Lung (tissue), 11 donors: ENCODE measurements at regions not wholly inside any gene's neighbourhood (a gene's known extent, or its start where the extent isn't known, plus 50 kb on each side); places are given as distances from the start of the nearest gene placed in this dataset.
"Not testable (repeated sequence)": the region's sequence is repeated elsewhere in the genome, so short reads cannot be mapped to it uniquely, and the experiment has no call there.

Experiments
- ATAC-seq: fragments of 200-7000 bp; cut with Tn5 transposase; one replicate; pipeline ENCODE4 v1.9.1; 2020; ENCODE audit warnings: moderate number of reproducible peaks; ENCODE audit not compliant: insufficient read depth, low FRiP score
- DNase-seq, 3 donors: peaks; one replicate each; pipeline ENCODE4 v3.0.0-alpha.2; 2013 to 2017
- H3K27ac ChIP-seq, 2 donors: one replicate each; pipeline ENCODE4 v1.5.1; 2013; ENCODE audit warnings: mild to moderate bottlenecking in 2 of 2, moderate library complexity in 2 of 2, control low read depth in 1 of 2, inconsistent platforms in 1 of 2, low read depth in 1 of 2, low read length in 1 of 2
- H3K27me3 ChIP-seq, 3 donors: one replicate each; pipeline ENCODE4 v1.5.1; 2013; ENCODE audit warnings: low read length in 2 of 3; ENCODE audit not compliant: control insufficient read depth in 3 of 3, insufficient read depth in 3 of 3
- H3K36me3 ChIP-seq, 4 donors: one replicate each; pipeline ENCODE4 v1.5.1; 2013; ENCODE audit warnings: low read length in 4 of 4, mild to moderate bottlenecking in 1 of 4, moderate library complexity in 1 of 4; ENCODE audit not compliant: control insufficient read depth in 4 of 4, insufficient read depth in 4 of 4
- H3K4me1 ChIP-seq, 5 donors: one replicate each; pipeline ENCODE4 v1.5.1; 2013; ENCODE audit warnings: low read length in 5 of 5, mild to moderate bottlenecking in 2 of 5, moderate library complexity in 1 of 5; ENCODE audit not compliant: control insufficient read depth in 5 of 5, insufficient read depth in 5 of 5
- H3K4me3 ChIP-seq: one replicate; pipeline ENCODE4 v1.5.1; 2013; ENCODE audit warnings: mild to moderate bottlenecking, control low read depth, moderate library complexity
- H3K9ac ChIP-seq, 2 donors: one replicate each; pipeline ENCODE4 v1.5.1; 2013; ENCODE audit warnings: low read length in 2 of 2, control low read depth in 1 of 2; ENCODE audit not compliant: insufficient read depth in 1 of 2
- H3K9me3 ChIP-seq, 4 donors: one replicate each; pipeline ENCODE4 v1.5.1; 2013; ENCODE audit warnings: low read length in 3 of 4, mild to moderate bottlenecking in 1 of 4, moderate library complexity in 1 of 4; ENCODE audit not compliant: control insufficient read depth in 4 of 4, insufficient read depth in 3 of 4
- WGBS, 2 donors: extraction: QIAGEN DNeasy Blood & Tissue Kit; methylation state at CpG; one replicate each; pipeline ENCODE4 v1.1.7; 2013; 5-methylcytosine and 5-hydroxymethylcytosine counted together
- TF ChIP-seq, protein P1 (sequence below): IDR thresholded peaks from 2 replicates; pipeline ENCODE4 v1.5.1; 2012; ENCODE audit warnings: mild to moderate bottlenecking; ENCODE audit errors: control extremely low read depth, extremely low read depth
- donor health status: control.
- donor health status: control.
- donor health status: Bipolar disorder and iron deficiency.
- donor health status: healthy.
- donor health status: DM: yes; HTN: yes; CAD: no.

DNA sequence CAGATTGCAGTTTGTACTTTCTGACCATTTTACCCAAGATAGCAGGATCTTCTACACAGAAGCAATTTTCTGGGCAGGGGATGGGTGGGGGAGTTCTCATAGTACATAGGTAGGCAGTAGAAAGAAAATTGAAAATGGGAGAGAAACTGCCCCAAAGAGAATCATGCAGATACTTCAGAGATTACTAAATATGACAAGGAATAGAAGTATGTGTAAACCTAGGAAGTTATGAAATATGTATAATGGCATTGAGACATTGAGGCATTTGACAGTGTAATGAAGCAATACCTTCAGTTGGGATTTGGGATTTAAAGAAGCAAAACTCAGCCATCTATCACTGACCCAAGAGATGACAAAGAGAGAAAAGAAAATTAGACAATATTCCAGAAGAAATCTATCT lies 233.0 kb downstream of the PTN start:
- no peak for DNase-seq
- Histone ChIP-seq H3K27me3 (no peaks in the 10 kb centered on the region), H3K9ac (no peak overlapping the region), H3K4me3 (no peak overlapping the region), H3K9me3 (no peaks in the 10 kb centered on the region), H3K36me3 (no peaks in the 10 kb centered on the region), H3K27ac (no peak overlapping the region), H3K4me1 (no peaks in the 10 kb centered on the region)
- no peak for ATAC-seq
- TF ChIP-seq, protein P1, sequence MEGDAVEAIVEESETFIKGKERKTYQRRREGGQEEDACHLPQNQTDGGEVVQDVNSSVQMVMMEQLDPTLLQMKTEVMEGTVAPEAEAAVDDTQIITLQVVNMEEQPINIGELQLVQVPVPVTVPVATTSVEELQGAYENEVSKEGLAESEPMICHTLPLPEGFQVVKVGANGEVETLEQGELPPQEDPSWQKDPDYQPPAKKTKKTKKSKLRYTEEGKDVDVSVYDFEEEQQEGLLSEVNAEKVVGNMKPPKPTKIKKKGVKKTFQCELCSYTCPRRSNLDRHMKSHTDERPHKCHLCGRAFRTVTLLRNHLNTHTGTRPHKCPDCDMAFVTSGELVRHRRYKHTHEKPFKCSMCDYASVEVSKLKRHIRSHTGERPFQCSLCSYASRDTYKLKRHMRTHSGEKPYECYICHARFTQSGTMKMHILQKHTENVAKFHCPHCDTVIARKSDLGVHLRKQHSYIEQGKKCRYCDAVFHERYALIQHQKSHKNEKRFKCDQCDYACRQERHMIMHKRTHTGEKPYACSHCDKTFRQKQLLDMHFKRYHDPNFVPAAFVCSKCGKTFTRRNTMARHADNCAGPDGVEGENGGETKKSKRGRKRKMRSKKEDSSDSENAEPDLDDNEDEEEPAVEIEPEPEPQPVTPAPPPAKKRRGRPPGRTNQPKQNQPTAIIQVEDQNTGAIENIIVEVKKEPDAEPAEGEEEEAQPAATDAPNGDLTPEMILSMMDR = no peak

DNA sequence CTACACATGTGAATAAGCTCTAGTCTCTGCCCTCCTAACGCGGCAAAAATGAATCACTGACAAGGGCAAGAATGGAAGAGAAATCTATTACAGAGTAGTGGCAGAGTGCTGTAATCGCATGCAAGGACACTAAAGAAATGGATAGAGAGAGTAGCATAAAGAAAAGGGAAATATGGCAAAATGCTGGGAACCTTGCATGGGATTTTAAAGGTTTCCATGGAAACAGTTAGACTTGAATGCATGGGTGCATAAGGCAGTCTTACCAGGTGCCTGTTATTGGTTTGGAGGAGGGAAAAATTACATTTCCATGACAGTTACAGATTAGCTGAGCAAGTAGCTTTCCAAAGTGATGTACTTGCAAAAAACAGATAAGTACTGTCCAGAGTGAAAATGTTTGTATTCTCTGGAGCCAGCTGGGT lies 233.4 kb downstream of the PTN start:
- Histone ChIP-seq H3K4me3 (no peak overlapping the region), H3K9me3 (no peaks in the 10 kb centered on the region), H3K27me3 (no peaks in the 10 kb centered on the region), H3K36me3 (no peaks in the 10 kb centered on the region), H3K9ac (no peak overlapping the region), H3K27ac (no peak overlapping the region), H3K4me1 (no peaks in the 10 kb centered on the region)
- TF ChIP-seq, protein P1 = no peak
- WGBS, 2 donors = 78 to 83% methylated on average over 3 of the region's 3 CpGs
- ATAC-seq (no peak), DNase-seq (no peak)

DNA sequence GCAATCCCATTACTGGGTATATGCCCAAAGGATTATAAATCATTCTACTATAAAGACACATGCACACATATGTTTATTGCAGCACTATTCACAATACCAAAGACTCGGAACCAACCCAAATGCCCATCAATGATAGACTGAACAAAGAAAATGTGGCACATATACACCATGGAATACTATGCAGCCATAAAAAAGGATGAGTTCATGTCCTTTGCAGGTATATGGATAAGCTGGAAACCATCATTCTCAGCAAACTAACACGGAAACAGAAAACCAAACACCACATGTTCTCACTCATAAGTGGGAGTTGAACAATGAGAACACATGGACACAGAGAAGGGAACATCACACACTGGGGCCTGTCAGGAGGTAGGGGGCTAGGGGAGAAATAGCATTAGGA lies 235.7 kb downstream of the PTN start:
- not testable (repeated sequence) for H3K36me3 ChIP-seq, ATAC-seq, DNase-seq, H3K27ac ChIP-seq, H3K9me3 ChIP-seq, H3K27me3 ChIP-seq, H3K9ac ChIP-seq, H3K4me1 ChIP-seq, H3K4me3 ChIP-seq
- WGBS, 2 donors = 86 to 91% methylated on average over 2 of the region's 2 CpGs

DNA sequence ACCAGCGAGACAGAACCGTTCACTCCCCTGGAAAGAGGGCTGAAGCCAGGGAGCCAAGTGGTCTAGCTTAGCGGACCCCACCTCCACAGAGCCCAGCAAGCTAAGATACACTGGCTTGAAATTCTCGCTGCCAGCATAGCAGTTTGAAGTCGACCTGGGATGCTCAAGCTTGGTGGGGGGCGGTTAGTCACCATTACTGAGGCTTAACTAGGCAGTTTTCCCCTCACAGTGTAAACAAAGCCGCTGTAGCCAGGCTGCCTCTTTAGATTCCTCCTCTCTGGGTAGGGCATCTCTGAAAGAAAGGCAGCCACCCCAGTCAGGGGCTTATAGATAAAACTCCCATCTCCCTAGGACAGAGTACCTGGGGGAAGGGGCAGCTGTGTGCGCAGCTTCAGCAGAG lies 235.1 kb downstream of the CHRM2 start:
- DNase-seq, H3K9ac ChIP-seq, H3K27me3 ChIP-seq, H3K27ac ChIP-seq, H3K4me1 ChIP-seq, ATAC-seq, H3K36me3 ChIP-seq, H3K4me3 ChIP-seq, H3K9me3 ChIP-seq: not testable (repeated sequence)
- 78 to 82% methylated on average over 8 of the region's 8 CpGs for WGBS, 2 donors

DNA sequence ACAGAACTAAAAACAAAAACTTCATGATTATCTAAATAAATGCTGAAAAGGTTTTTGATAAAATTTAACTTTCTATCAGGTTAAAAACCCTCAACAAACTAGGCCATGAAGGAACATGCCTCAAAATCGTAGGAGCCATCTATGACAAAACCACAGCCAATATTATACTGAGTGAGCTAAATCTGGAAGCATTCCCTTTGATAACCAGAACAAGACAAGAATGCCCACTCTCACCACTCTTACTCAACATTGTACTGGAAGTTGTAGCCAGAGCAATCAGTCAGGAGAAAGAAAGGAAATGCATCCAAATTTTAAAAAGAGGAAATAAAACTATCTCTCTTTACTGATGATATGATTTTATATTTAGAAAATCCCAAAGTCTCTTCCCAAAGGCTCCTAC lies 228.7 kb downstream of the CHRM2 start:
- H3K27ac ChIP-seq = no peak overlapping the region
- H3K36me3 ChIP-seq = no peaks in the 10 kb centered on the region
- DNase-seq (no peak), ATAC-seq (no peak)
- H3K9me3 ChIP-seq = peaks cover 0 to 3% (median under 1%) of the 10 kb centered on the region in 4 donors
- H3K4me3 ChIP-seq = no peak overlapping the region
- 53 to 74% methylated on average over 1 of the region's 1 CpG for WGBS, 2 donors
- H3K27me3 ChIP-seq = no peaks in the 10 kb centered on the region
- no peak overlapping the region for H3K9ac ChIP-seq
- H3K4me1 ChIP-seq = no peaks in the 10 kb centered on the region
- TF ChIP-seq, protein P1 = no peak
